ENCODE measurements at regions not wholly inside any gene's neighbourhood (a gene's known extent, or its start where the extent isn't known, plus 50 kb on each side); places are given as distances from the start of the nearest gene placed in this dataset.

- TF ChIP-seq EZH2 (IDR thresholded peaks at IDR 0.05) (no peak), POLR2AphosphoS5 (IDR thresholded peaks at IDR 0.05; ENCODE audit: borderline replicate concordance, low read depth, low read length) (no peak), FOXP2 (optimal IDR thresholded peaks at IDR 0.05; ENCODE audit: control extremely low read depth, extremely low read length, insufficient read depth) (no peak)
Measured at GRCh38 chr3:55269636-55270035, 217.5 kb downstream of the WNT5A start.

Data from SK-N-MC (cell line).